ENCODE measurements at regions not wholly inside any gene's neighbourhood (a gene's known extent, or its start where the extent isn't known, plus 50 kb on each side); places are given as distances from the start of the nearest gene placed in this dataset.

GRCh38 chr2:52463457-52463856 lies 1304.1 kb upstream of the CHAC2 start:
- intact Hi-C loops (cut with DNase I), result loop anchor here in 1 of 10 donors (5.0 kb wide), 1 partner anchor 511 kb away; no protein-coding TSS in a partner anchor

GRCh38 chr2:52456561-52457377 lies 1310.8 kb upstream of the CHAC2 start:
- no peak for TF ChIP-seq CTCF (IDR thresholded peaks at IDR 0.05)
- H3K9me3 ChIP-seq, result no peaks in the 10 kb centered on the region
- DNase-seq (no peak), ATAC-seq (no peak)
- no peaks in the 10 kb centered on the region for H3K4me1 ChIP-seq
- 88% methylated on average over 4 of the region's 4 CpGs for WGBS, 2 donors
- H3K36me3 ChIP-seq, result no peaks in the 10 kb centered on the region
- intact Hi-C loops (cut with DNase I), result no loop called here
- no peak overlapping the region for H3K27ac ChIP-seq
- no peak overlapping the region for H3K4me3 ChIP-seq
- no peaks in the 10 kb centered on the region for H3K27me3 ChIP-seq

More at GRCh38 chr2:52463457-52463856, 1304.1 kb upstream of the CHAC2 start:
- Histone ChIP-seq H3K9me3 (no peaks in the 10 kb centered on the region), H3K36me3 (no peaks in the 10 kb centered on the region), H3K4me3 (no peak overlapping the region), H3K27me3 (no peaks in the 10 kb centered on the region), H3K27ac (no peak overlapping the region), H3K4me1 (no peaks in the 10 kb centered on the region)
- no peak for TF ChIP-seq CTCF (IDR thresholded peaks at IDR 0.05)
- DNase-seq, result no peak
- no peak for ATAC-seq
- 89 to 92% methylated on average over 3 of the region's 3 CpGs for WGBS, 2 donors

- ATAC-seq, result no peak
These were observed 1312.6 kb upstream of the CHAC2 start for GRCh38 chr2:52454962-52455361.

GRCh38 chr2:52452201-52452600 lies 1315.4 kb upstream of the CHAC2 start:
- H3K27me3 ChIP-seq, result no peaks in the 10 kb centered on the region
- H3K36me3 ChIP-seq, result no peaks in the 10 kb centered on the region
- 89 to 93% methylated on average over 4 of the region's 4 CpGs for WGBS, 2 donors
- intact Hi-C loops (cut with DNase I), result no loop called here
- no peaks in the 10 kb centered on the region for H3K9me3 ChIP-seq
- H3K4me3 ChIP-seq, result no peak overlapping the region
- TF ChIP-seq CTCF (IDR thresholded peaks at IDR 0.05), result no peak
- H3K4me1 ChIP-seq, result no peaks in the 10 kb centered on the region
- H3K27ac ChIP-seq, result no peak overlapping the region
- DNase-seq, result no peak
- ATAC-seq, result no peak

More at GRCh38 chr2:52454962-52455361, 1312.6 kb upstream of the CHAC2 start:
- intact Hi-C loops (cut with DNase I), result no loop called here
- H3K27me3 ChIP-seq, result no peaks in the 10 kb centered on the region
- H3K4me3 ChIP-seq, result no peak overlapping the region
- no peaks in the 10 kb centered on the region for H3K9me3 ChIP-seq
- no peaks in the 10 kb centered on the region for H3K36me3 ChIP-seq
- no peak for TF ChIP-seq CTCF (IDR thresholded peaks at IDR 0.05)
- H3K27ac ChIP-seq, result no peak overlapping the region
- no peaks in the 10 kb centered on the region for H3K4me1 ChIP-seq
- no peak for DNase-seq
